Heart right ventricle (tissue), 16 donors: ENCODE measurements at regions not wholly inside any gene's neighbourhood (a gene's known extent, or its start where the extent isn't known, plus 50 kb on each side); places are given as distances from the start of the nearest gene placed in this dataset.

Experiments
- ATAC-seq, 8 donors: fragments of 200-7000 bp; cut with Tn5 transposase; one replicate each; pipeline ENCODE4 v1.9.1; 2020; ENCODE audit warnings: mild to moderate bottlenecking in 8 of 8, moderate library complexity in 8 of 8, moderate number of reproducible peaks in 1 of 8
- DNase-seq, 2 donors: peaks; one replicate each; pipeline ENCODE4 v3.0.0-alpha.2; 2020
- H3K27ac ChIP-seq, 10 donors: fragments of 200-600 bp; sonication (generic) in 2 of 10; one replicate each; pipeline versions ENCODE4 v1.5.0 to v1.8.0; 2020 to 2022; ENCODE audit warnings: mild to moderate bottlenecking in 3 of 10
- H3K27me3 ChIP-seq, 7 donors: fragments of 200-600 bp; one replicate each; pipeline ENCODE4 v1.8.0; 2021 to 2022; ENCODE audit warnings: mild to moderate bottlenecking in 2 of 7
- H3K36me3 ChIP-seq, 9 donors: fragments of 200-600 bp; sonication (generic) in 1 of 9; one replicate each; pipeline versions ENCODE4 v1.5.0 to v1.8.0; 2020 to 2022; ENCODE audit warnings: mild to moderate bottlenecking in 2 of 9
- H3K4me1 ChIP-seq, 9 donors: fragments of 200-600 bp; sonication (generic) in 1 of 9; one replicate each; pipeline versions ENCODE4 v1.5.0 to v1.8.0; 2020 to 2022; ENCODE audit warnings: mild to moderate bottlenecking in 4 of 9
- H3K4me3 ChIP-seq, 10 donors: fragments of 200-600 bp; sonication (generic) in 2 of 10; one replicate each; pipeline versions ENCODE4 v1.5.0 to v1.8.0; 2020 to 2022; ENCODE audit warnings: mild to moderate bottlenecking in 7 of 10, moderate library complexity in 2 of 10
- H3K9me3 ChIP-seq, 11 donors: fragments of 200-600 bp in 10 of 11; sonication (generic) in 2 of 11; one replicate each; pipeline versions ENCODE4 v1.5.0 to v1.8.0; 2013 to 2022; ENCODE audit warnings: mild to moderate bottlenecking in 2 of 11, control low read depth in 1 of 11, moderate library complexity in 1 of 11
- WGBS, 2 donors: extraction: QIAGEN DNeasy Blood & Tissue Kit; methylation state at CpG; one replicate each; pipeline ENCODE4 v1.1.7; 2013; ENCODE audit warnings: inconsistent platforms in 1 of 2; 5-methylcytosine and 5-hydroxymethylcytosine counted together
- intact Hi-C, 10 donors: fragments of 100-400 bp; cut with DNase I; formaldehyde crosslinking; loops; one replicate each; pipeline versions ENCODE4 v1.11.1 to v1.14.2; 2022
- TF ChIP-seq, protein P1 (sequence below), 9 donors: fragments of 200-600 bp; sonication (generic) in 2 of 9; IDR thresholded peaks; one replicate each; pipeline versions ENCODE4 v1.5.0 to v1.8.0; 2021 to 2022; ENCODE audit warnings: antibody characterized with exemption in 9 of 9, mild to moderate bottlenecking in 5 of 9, moderate library complexity in 1 of 9
- donor health status: Arrhythmogenic right ventricular cardiomyopathy.
- donor health status: ischemic (EF 13 %, LVEDD 7.1; RV severe dilation, severe dysfunction).
- donor health status: healthy with polysubstance abuse.
- donor health status: DM: no; HTN: yes; CAD: no.
- donor health status: DM: no; HTN: no; CAD: no.
- donor health status: ischemic (EF 25% LVEDD 6.9; RV normal size, moderate dysfunction).
- donor health status: ischemic (EF 25% LVEDD 5.7; RV mildly dilated, moderate dysfunction).
- donor health status: healthy.
- donor health status: DM: yes; HTN: yes; CAD: no.
- donor health status: Ischemic cardiomyopathy.
- donor health status: ischemic (EF 35%, LVEDD 5.7; RV mildly dilated, moderate dysfunction).
- donor health status: nonischemic (EF 11% LVEDD 7.7; RV severe dilation, severe dysfunction).
- donor health status: DM: yes; HTN: yes; CAD: no.
- donor health status: PGD.
- donor health status: ischemic (EF 29% LVEDD 5.4; RV normal size, mild dysfunction).
- donor health status: nonischemic (EF 23%, LVEDD 6.1; RV moderate dilation, normal function).

DNA sequence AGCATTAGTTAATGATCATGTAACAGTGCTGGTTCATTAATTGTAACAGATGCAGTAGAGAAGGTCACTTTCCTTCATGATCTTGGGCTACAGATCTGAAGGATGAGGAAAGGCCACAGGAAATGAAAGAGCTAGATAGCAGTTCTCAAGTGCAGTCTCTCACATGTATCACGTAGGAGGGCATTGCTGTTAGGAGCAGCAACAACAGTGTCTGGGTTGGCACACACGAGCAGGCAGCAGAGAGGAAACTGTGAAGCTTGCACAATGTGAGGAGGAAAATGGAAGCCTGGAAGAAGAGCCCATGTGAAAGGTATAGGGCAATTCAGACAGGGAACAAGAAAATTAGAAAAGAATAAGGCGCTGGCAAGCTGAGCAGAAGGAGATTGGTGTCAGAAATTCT is 1741.5 kb downstream of the PCDH9 start:
- Histone ChIP-seq H3K4me1 (no peaks in the 10 kb centered on the region), H3K27me3 (no peaks in the 10 kb centered on the region), H3K9me3 (peaks cover 0 to 22% (median under 1%) of the 10 kb centered on the region in 11 donors), H3K27ac (no peak overlapping the region), H3K36me3 (no peaks in the 10 kb centered on the region), H3K4me3 (no peak overlapping the region)
- DNase-seq (no peak), ATAC-seq (no peak)
- TF ChIP-seq, protein P1, sequence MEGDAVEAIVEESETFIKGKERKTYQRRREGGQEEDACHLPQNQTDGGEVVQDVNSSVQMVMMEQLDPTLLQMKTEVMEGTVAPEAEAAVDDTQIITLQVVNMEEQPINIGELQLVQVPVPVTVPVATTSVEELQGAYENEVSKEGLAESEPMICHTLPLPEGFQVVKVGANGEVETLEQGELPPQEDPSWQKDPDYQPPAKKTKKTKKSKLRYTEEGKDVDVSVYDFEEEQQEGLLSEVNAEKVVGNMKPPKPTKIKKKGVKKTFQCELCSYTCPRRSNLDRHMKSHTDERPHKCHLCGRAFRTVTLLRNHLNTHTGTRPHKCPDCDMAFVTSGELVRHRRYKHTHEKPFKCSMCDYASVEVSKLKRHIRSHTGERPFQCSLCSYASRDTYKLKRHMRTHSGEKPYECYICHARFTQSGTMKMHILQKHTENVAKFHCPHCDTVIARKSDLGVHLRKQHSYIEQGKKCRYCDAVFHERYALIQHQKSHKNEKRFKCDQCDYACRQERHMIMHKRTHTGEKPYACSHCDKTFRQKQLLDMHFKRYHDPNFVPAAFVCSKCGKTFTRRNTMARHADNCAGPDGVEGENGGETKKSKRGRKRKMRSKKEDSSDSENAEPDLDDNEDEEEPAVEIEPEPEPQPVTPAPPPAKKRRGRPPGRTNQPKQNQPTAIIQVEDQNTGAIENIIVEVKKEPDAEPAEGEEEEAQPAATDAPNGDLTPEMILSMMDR (IDR thresholded peaks at IDR 0.05) = no peak
- intact Hi-C loops = no loop called here
- 45 to 49% methylated on average over 3 of the region's 3 CpGs for WGBS, 2 donors

DNA sequence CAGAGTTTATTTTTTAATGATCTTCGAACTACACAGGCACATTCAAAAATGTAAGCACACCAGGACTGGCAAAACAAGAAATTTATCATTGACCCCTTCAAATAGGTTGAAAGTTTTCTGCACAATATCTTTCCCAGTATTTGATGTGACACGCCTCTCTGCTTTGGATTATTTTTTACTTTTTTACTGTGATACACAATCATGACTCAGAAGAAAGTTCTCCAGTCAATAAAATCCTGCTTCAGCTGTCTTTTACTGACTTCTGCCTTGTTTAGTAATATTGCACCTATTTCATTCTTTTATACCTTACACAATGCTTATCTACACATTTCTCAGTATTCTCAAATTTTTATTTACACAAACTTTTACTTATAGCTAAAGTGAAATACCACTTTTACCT is 1750.4 kb downstream of the PCDH9 start:
- intact Hi-C loops = no loop called here
- peaks cover 0 to 19% (median 3%) of the 10 kb centered on the region in 11 donors for H3K9me3 ChIP-seq
- TF ChIP-seq, protein P1 (IDR thresholded peaks at IDR 0.05) = no peak
- no peak overlapping the region for H3K4me3 ChIP-seq
- H3K36me3 ChIP-seq = no peaks in the 10 kb centered on the region
- WGBS, 2 donors = 79 to 82% methylated on average over 2 of the region's 2 CpGs
- ATAC-seq (no peak), DNase-seq (no peak)
- no peaks in the 10 kb centered on the region for H3K27me3 ChIP-seq
- no peaks in the 10 kb centered on the region for H3K4me1 ChIP-seq
- H3K27ac ChIP-seq = no peak overlapping the region

DNA sequence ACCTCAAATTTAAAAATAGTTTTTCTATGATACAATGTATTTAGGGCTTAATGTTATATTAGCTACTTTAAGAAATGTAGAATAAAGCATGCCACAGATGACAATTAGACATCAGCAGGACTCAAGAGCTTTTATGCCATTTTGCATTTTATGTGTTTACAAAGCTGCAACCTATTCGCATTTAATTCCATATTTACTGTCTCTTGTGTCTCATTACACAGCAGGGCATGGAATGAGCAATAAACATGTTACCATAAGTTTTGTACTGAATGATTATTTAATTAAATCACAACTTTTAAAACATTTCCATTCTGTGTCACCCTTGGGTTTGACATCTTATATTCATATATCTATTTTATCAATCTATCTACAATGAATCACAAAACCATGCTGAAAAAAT is 1756.9 kb downstream of the PCDH9 start:
- Histone ChIP-seq H3K4me3 (no peak overlapping the region), H3K9me3 (no peaks in the 10 kb centered on the region), H3K36me3 (no peaks in the 10 kb centered on the region), H3K27me3 (no peaks in the 10 kb centered on the region), H3K27ac (no peak overlapping the region), H3K4me1 (no peaks in the 10 kb centered on the region)
- TF ChIP-seq, protein P1 (IDR thresholded peaks at IDR 0.05) = no peak
- no peak for ATAC-seq
- intact Hi-C loops = no loop called here
- no peak for DNase-seq
- 89 to 97% methylated on average over 1 of the region's 1 CpG for WGBS, 2 donors

DNA sequence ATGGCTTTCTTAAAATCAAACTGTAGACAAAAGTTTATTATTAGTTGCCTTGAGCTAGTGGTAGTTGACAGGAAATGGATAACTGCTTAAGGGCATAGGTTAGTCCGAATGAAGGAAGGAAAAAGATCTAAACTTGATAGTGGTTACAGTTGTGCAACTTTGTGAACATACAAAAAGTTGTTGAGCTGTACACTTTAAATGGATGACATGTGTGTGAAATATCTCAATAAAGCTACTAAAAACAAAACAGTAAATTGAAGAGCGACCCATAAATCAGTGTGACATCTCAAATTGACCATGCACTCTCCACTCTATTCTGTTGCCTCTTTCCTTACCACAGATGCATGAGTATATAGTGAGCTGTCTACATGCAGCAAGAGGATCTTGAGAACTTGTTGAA is 1757.8 kb downstream of the PCDH9 start:
- Histone ChIP-seq H3K27ac (no peak overlapping the region), H3K36me3 (no peaks in the 10 kb centered on the region), H3K4me3 (no peak overlapping the region), H3K4me1 (no peaks in the 10 kb centered on the region), H3K27me3 (no peaks in the 10 kb centered on the region), H3K9me3 (no peaks in the 10 kb centered on the region)
- no peak for ATAC-seq
- DNase-seq = no peak
- TF ChIP-seq, protein P1 (IDR thresholded peaks at IDR 0.05) = no peak
- intact Hi-C loops = no loop called here
- WGBS, 2 donors = 64 to 81% methylated on average over 2 of the region's 2 CpGs

DNA sequence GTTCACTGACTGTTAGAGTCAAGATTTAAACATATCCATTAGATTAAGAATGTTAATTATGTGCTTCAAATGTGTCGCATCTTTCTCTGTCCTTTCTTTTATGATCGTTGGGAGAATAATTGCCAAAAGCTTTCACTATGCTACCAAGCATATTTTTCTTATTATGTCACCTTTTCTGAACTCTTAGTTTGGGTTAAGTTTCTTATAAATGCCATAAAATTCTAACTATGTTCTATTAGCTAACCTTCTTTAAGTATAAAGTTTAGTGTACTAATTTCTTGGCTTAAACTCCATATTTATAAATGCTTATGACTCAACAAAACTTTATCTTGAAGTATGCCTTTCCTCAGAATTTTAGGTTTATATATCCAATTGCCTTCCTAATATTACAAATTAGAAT is 1759.4 kb downstream of the PCDH9 start:
- ATAC-seq (no peak), DNase-seq (no peak)
- H3K27me3 ChIP-seq = no peaks in the 10 kb centered on the region
- intact Hi-C loops = no loop called here
- H3K9me3 ChIP-seq = no peaks in the 10 kb centered on the region
- H3K27ac ChIP-seq = no peak overlapping the region
- TF ChIP-seq, protein P1 (IDR thresholded peaks at IDR 0.05) = no peak
- H3K4me1 ChIP-seq = no peaks in the 10 kb centered on the region
- no peak overlapping the region for H3K4me3 ChIP-seq
- no peaks in the 10 kb centered on the region for H3K36me3 ChIP-seq
- WGBS, 2 donors = 67 to 73% methylated on average over 2 of the region's 2 CpGs
